GM21515 (cell line): ENCODE measurements at regions not wholly inside any gene's neighbourhood (a gene's known extent, or its start where the extent isn't known, plus 50 kb on each side); places are given as distances from the start of the nearest gene placed in this dataset.

Experiments used
- ATAC-seq: cut with Tn5 transposase; IDR thresholded peaks from one replicate; pipeline ENCODE4 v1.9.1; 2021; ENCODE audit not compliant: unreplicated experiment

DNA sequence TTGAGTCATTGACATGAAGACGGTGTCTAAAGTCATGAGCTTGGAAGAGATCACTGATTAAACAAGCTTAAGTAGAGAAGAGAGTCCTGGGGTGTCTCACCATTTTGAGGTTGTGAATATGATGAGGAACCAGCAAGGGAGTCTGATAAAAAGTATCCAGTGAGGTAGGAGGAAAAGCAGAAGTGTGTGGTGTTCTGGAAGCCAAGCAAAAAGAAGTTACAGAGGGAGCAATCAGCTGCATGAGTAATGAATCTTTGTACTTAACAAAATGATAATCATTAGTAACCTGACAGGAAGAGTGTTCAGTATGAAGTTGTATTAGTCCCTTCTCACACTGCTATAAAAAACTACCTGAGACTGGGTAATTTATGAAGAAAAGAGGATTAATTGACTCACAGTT lies 131.3 kb downstream of the C11orf87 start:
- ATAC-seq: no peak

DNA sequence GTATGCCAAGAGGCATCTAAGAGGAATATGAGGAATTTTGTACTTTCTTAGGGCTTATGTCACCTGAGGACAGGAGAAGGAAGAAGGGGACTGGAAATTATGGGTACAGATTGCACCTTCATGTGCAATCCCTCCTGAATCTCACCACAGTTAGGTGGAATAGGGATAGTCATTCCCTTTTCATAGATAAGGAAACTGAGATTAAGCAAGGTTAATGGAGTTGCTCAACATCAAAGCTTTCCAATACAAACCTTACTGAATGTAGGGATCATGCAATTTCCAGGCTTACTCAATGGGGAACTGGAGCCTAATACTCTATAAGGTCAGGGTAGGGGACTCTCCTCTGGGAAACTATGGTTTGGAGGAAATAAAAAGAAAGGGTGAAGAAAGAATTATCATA lies 133.0 kb downstream of the C11orf87 start:
- ATAC-seq: no peak

GRCh38 chr11:109564241-109564640 lies 142.3 kb downstream of the C11orf87 start:
- ATAC-seq: no peak

GRCh38 chr11:109582470-109582869 lies 160.5 kb downstream of the C11orf87 start:
- no peak for ATAC-seq

DNA sequence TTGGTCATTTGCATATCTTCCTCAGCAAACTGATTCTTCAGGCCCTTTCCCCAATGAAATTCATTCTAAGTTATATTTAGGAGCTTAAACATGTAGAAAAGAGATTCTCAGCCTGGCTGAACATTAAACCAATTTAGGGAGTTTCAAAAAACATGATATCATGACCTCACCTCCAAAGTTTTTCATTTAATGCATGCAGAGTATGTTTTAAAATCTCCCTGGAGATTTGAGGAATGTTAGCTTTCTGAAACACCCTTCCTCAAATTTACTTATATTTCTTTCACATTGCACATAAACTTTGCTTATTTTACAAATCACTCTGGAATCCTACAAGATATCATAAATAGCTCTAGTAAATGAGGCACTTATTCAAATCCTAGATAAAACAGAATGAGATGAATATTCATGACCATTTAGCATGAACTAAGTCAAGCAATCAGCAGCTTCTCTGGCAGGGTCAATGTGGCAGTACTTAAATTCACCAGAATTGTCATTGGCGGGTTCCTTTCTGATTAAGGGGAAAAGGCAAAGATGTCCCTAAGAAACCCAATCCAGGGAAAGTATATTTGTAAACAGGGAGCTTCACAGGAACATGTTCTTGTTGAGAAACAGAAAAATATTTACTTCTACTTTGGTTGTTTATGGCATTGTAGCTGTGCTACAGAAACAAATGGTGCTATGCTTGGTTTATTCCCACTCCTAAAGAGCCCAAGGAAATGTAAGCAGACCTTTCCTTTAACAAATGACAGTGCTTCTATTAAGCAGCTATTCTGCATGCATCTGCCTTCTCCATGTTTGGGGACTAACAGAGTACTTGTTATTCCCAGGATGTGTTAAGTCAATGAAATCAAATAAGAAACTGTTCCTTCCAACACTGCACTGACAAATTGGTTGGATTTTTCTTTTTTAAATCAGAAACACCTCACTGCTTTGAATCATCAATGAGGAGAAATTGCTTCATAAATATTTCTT lies 162.3 kb downstream of the C11orf87 start:
- ATAC-seq: no peak

DNA sequence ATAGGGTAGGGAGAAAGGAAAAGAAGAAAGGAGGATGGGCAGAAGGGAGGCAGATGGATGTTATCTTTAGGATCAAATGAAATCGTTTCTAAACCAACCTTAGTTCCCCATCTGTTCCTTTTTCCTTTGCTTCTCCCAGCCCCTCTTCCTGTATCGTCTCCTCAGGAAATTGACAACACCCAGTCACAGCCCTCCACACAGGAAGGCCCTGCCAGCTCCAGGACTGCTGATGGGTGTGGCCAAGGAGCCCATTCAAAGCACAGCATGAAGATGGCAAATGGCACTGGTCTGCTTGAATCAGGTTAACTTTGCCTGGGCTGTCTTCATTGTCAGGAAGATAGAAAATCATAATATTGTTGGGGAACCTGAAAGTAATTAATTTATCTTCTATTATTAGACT lies 164.8 kb downstream of the C11orf87 start:
- ATAC-seq: no peak

GRCh38 chr11:109590782-109591181 lies 168.8 kb downstream of the C11orf87 start:
- ATAC-seq: no peak

DNA sequence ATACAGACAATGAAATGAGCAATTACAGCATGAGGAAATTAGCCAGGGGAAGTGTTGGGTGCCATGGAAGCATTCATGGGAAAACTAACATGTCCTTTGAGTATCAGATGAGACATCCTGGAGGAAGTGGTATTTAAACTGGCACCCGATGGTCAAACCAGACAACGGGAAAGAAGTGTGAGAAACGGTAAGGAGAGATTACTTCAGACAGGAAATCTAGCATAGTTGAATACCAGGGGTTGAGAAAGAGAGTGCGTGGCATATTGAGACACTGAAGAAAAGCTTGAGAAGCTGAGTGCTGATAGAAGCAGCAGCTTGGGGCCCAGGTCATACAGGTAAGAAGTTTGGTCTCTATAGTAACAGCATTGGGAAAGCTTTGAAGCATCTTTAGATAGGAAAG lies 175.3 kb downstream of the C11orf87 start:
- no peak for ATAC-seq

- ATAC-seq: no peak
Measured at GRCh38 chr11:109604481-109605400, 182.8 kb downstream of the C11orf87 start.

DNA sequence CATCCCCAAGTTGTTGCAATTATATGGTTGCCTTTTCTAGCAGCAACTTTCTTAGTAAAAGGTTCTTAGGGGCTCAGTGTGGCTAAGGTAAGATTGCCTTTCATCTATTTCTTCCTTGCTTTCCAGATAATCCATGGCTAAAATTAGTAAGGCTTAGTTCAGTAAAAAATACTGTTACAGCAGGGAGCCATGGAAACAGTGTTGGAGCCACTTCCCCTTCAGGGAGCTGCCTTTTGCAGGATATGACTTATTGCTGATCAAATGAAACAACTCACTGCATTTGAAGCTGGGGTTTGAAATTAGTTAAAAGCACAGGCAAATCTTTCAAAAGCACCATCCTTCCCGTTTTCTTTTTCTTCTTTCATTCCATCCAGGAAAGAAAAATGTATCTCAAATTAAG lies 184.3 kb downstream of the C11orf87 start:
- ATAC-seq: no peak

DNA sequence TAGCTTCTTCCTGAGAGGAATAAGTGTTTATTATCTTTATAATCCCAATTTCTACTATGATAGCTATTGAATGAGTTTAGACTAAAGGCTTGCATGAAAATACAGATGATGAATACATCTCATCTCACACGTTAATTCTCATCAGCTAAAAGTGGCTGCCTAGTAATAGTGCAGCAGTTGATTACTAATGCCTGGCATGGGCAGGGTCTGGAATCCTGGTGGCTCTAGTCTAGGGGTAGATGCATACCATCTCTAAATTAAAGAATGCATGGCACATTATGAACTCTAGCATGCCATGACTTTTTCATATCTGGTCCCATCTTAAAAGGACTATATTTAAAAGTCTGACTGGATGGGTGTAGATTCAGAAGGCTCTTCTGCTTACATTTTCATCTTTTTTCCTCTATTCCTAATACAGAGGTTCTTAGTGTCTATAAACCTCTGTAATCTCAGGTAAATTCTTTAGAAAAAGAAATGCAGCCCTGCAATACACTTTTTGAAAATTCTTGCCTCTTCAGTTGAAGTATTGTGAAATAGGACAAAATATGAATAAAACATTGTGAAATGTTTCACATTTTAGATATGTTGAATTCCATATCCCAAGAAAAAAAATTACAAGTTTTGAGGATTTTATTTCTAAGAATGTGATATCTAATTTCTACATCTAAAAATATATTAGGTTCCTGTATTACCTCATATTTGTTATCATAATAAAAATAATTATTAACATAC lies 187.6 kb downstream of the C11orf87 start:
- no peak for ATAC-seq

DNA sequence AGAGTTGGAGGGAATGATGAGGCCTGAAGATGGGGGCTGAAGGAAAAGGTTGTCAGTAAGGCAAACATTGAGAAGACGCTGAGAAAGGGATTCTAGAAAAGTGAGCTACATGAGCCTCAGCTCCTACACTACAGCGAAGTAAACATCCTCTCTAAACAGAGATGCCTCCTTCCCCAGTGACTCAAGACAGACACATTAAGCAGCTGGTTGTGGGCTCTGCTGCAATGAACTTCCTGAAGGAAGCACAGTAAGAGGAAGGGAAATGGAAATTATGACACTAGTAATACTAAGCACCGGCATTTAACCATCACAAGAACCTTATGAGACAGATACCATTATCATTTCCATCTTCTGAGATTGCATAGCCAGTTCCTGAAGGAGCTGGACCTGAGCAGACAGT lies 190.5 kb downstream of the C11orf87 start:
- no peak for ATAC-seq

DNA sequence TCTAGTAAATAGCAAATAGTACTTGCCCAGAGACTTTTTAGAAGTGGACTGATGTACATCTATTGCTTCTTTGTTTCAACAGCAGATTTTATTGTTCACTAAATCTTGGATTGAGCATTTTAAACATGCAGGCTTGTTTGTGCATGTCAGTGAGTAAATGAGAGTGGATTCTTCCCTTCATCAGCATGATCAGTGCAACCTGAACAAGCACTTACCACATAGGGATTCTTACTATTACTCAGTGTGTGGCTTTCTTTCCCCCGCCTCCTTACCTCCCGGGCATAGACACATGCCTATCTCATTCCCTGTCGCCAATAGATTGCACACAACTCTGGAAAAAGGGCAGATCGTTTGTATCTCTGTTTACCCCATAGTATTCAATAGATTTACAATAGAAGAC lies 197.5 kb downstream of the C11orf87 start:
- no peak for ATAC-seq

- no peak for ATAC-seq
Measured at GRCh38 chr11:109629734-109630133, 207.7 kb downstream of the C11orf87 start.

GRCh38 chr11:109641549-109641948 lies 219.6 kb downstream of the C11orf87 start:
- no peak for ATAC-seq

DNA sequence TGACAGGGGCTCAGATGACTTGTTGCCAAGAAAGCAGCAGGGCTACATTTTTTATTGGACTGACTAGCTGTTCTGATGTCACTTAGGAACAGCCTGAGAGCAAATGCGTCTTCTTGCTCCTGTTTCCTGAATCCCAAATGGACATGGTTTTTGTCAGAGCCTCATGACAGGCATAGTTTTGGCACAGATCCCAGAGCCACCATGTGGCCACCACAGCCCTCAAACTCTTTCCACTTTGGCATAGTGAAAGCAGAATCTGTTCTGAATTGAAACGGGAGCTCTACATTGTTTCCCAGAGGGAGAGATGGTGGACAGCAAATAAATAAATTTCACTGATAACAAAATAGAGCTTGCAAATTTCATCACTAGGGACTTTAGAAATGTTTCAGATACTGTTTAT lies 222.2 kb downstream of the C11orf87 start:
- ATAC-seq: no peak

GRCh38 chr11:109648804-109649203 lies 226.8 kb downstream of the C11orf87 start:
- ATAC-seq: no peak

GRCh38 chr11:109654091-109654490 lies 232.1 kb downstream of the C11orf87 start:
- no peak for ATAC-seq

GRCh38 chr11:109658190-109658589 lies 236.2 kb downstream of the C11orf87 start:
- ATAC-seq: no peak

DNA sequence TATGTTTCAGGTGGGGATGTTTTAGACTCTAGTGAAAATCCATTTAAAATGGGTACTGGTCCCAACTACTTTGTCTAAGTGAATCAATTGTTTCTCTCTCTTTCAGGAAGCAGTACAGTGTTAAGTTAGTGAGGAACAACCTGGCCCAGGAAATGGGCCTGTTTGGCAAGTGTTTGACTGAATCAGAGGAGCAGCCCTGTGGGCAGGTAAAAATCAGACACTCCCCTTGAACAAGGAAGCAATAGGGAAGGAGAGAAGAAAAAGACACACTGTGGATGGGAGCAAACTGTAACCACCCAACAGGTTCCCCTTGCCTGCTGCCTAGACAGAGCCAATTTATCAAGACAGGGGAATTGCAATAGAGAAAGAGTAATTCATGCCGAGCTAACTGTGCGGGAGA lies 245.7 kb downstream of the C11orf87 start:
- ATAC-seq: no peak

GRCh38 chr11:109668973-109669634 lies 247.1 kb downstream of the C11orf87 start:
- ATAC-seq: no peak
